GM10266 (cell line): ENCODE measurements at regions not wholly inside any gene's neighbourhood (a gene's known extent, or its start where the extent isn't known, plus 50 kb on each side); places are given as distances from the start of the nearest gene placed in this dataset.
"Not testable (repeated sequence)": the region's sequence is repeated elsewhere in the genome, so short reads cannot be mapped to it uniquely, and the experiment has no call there.

Experiments used
- DNase-seq: peaks from one replicate; pipeline ENCODE4 v3.0.0; 2012; ENCODE audit errors: extremely low spot score
- TF ChIP-seq, protein P1 (sequence below): IDR thresholded peaks from 2 replicates; pipeline ENCODE4 v1.5.1; 2012; ENCODE audit warnings: mild to moderate bottlenecking, low read depth; ENCODE audit not compliant: control insufficient read depth, insufficient read depth; ENCODE audit errors: missing control alignments

DNA sequence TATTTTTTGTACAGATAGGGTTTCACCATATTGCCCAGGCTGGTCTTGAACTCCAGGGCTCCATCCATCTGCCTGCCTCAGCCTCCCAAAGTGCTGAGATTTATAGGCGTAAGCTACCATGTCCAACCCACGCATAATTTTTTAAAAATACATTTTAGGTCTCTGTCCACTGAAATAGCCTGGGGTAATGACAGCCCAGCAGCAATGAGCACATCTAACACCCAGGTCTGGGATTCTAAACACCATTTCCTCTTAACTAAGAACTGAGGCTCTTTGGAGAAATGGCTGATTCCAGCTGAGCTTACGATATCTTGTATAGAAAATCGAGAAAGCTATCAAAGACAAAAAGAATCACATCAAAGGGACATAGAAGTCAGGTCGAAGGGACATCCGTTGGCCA is 245.3 kb downstream of the PARN start:
- no peak for DNase-seq
- TF ChIP-seq, protein P1, sequence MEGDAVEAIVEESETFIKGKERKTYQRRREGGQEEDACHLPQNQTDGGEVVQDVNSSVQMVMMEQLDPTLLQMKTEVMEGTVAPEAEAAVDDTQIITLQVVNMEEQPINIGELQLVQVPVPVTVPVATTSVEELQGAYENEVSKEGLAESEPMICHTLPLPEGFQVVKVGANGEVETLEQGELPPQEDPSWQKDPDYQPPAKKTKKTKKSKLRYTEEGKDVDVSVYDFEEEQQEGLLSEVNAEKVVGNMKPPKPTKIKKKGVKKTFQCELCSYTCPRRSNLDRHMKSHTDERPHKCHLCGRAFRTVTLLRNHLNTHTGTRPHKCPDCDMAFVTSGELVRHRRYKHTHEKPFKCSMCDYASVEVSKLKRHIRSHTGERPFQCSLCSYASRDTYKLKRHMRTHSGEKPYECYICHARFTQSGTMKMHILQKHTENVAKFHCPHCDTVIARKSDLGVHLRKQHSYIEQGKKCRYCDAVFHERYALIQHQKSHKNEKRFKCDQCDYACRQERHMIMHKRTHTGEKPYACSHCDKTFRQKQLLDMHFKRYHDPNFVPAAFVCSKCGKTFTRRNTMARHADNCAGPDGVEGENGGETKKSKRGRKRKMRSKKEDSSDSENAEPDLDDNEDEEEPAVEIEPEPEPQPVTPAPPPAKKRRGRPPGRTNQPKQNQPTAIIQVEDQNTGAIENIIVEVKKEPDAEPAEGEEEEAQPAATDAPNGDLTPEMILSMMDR = no peak

DNA sequence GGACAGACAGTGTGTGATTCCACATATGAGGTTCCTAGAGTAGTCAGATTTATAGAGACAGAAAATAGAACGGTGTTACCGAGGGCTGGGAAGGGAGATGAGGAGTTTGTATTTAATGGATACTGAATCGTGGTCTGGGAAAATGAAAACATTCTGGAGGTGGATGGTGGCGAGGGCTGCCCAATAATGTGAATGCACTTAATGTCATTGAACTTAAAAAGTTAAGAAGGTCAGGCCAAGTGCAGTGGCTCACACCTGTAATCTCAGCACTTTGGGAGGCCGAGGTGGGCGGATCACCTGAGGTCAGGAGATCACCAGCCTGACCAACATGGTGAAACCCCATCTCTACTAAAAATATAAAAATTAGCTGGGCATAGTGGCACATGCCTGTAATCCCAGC is 246.2 kb downstream of the PARN start:
- DNase-seq = not testable (repeated sequence)

DNA sequence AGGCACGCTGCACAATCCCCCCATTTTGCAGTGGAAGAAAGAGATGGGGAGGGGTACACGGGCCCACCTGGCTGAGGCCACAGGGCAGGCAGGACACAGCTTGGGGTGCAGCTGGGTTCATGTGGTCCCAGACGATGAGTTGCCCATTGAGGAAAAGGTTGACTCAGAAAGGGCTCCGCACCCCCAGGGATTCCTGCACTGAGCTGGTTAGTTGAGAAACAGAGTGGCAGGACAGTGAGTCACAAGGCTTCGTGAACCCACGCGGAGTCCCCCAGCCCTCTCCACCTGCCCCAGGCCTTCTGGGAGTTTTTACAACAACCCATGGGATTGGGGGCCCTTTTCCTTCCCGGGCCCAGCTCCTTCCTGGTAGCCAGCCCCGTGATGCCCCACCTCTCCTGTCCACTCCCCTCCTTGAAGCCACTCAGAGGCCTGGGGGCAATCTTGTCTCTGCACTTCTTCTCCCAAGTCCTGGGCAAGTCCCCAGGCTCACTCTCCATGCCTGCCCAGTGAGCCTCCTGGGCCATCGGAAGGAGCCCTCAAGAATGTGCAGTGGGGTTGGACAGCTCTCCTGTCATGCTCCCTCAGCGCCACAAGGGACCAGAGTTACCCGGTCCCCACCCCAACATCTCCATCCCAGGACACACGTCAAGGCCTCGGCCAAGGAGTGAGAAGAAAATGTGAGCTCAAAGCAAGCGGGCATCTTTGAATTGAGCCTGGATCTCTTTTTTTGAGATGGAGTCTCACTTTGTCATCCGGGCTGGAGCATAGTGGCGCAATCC is 251.2 kb downstream of the PARN start:
- TF ChIP-seq, protein P1 = no peak
- DNase-seq = no peak

DNA sequence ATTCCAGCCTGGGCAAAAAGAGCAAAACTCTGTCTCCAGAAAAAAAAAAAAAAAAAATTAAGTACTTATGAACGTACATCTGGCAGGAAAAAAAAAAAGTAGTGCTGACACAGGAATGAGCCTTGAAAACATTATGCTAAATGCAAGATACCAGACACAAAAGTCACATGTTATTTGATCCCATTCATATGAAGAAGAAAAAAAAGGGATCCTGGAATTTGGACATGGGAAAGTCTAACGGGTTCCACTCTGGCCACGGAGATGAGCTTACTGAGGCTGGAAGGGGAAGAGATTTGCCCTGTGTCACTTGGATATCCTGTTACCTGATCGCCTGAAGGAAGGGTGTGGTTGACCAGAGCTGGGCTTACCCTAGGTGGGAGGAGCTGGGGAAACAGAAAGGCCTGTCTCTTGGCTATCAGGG is 251.9 kb downstream of the PARN start:
- TF ChIP-seq, protein P1 = no peak
- DNase-seq = no peak

DNA sequence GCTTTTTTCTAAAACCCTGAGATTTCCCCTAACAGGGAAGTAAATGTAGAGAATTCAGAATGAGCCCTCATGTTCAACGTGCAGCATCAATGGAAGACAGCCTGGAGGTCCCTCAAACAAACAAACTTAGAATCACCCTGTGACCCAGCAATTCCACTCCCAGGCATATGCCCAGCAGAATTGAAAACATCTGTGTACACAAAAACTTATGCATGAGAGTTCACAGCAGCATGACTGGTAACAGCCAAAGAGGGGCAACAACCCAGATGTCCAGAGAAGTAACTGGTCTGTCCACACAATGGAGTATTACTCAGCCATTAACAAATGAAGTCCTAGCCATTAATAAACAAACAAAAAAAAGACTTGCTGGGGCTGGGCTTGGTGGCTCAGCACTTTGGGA is 252.7 kb downstream of the PARN start:
- TF ChIP-seq, protein P1 = no peak
- no peak for DNase-seq

DNA sequence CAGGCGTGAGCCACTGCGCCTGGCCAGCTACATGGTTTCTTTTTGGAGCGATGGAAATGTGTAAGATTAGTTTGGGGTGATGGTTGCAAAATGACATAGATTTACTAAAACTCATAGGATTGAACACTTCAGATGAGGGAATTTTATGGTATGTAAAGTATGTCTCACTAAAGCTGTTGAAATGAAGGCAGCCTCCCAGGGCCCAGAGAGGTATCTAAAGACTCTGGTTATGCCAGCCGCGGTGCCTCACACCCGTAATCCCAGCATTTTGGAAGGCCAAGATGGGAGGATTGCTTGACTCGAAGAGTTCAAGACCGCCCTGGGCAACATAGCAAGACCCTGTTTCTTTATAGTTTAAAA is 254.9 kb downstream of the PARN start:
- TF ChIP-seq, protein P1 = no peak
- DNase-seq = no peak

DNA sequence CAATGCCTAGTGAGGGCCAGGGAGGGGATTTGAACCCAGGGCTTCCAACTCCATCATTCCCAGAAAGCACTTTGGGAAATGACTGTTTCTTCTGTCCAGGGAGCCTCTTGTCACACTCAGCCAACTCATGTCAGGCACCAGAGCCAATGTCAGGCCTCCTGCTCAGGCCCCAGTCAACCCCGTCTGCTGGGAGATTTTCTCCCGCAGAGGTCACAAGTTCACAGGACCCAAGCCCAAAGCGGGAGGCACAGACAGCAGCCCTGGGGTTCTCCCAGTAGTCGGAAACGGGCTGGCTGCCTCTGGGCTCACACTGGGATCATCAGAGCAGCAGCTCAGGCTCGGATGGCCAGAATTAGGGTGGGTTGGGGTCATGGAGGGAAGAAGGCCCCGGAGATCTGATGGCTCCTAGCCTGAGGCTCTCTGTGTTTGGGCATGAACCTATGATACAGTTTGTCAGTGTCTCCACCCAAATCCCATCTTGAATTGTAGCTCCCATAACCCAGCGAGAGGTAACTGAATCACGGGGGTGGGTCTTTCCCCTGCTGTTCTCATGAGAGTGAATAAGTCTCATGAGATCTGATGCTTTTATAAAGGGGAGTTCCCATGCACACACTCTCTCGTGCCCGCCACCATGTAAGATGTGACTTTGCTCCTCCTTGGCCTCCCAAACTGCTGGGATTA is 255.5 kb downstream of the PARN start:
- TF ChIP-seq, protein P1 = no peak
- no peak for DNase-seq
